Thyroid gland (tissue), 4 donors: ENCODE measurements at regions not wholly inside any gene's neighbourhood (a gene's known extent, or its start where the extent isn't known, plus 50 kb on each side); places are given as distances from the start of the nearest gene placed in this dataset.

Experiments
- DNase-seq, 2 donors: peaks; one replicate each; pipeline ENCODE4 v3.0.0-alpha.2; 2019
- H3K27ac ChIP-seq, 3 donors: fragments of 200-600 bp; sonication (generic); 1 replicate in 2 of 3; 2 replicates in 1 of 3; pipeline ENCODE4 v1.5.1; 2016 to 2019; ENCODE audit warnings: mild to moderate bottlenecking in 1 of 3, moderate library complexity in 1 of 3
- H3K27me3 ChIP-seq: fragments of 200-600 bp; sonication (generic); one replicate; pipeline ENCODE4 v1.5.1; 2019
- H3K36me3 ChIP-seq, 2 donors: fragments of 200-600 bp; sonication (generic); one replicate each; pipeline ENCODE4 v1.5.1; 2016 to 2019
- H3K4me1 ChIP-seq, 2 donors: fragments of 200-600 bp; sonication (generic); one replicate each; pipeline ENCODE4 v1.5.1; 2017 to 2019
- H3K4me3 ChIP-seq, 3 donors: fragments of 200-600 bp; sonication (generic); replicated peaks in 1 of 3; 1 replicate in 2 of 3; 2 replicates in 1 of 3; pipeline ENCODE4 v1.5.1; 2016; ENCODE audit warnings: mild to moderate bottlenecking in 1 of 3
- H3K9me3 ChIP-seq: fragments of 200-600 bp; sonication (generic); one replicate; pipeline ENCODE4 v1.5.1; 2017
- CTCF ChIP-seq, 6 experiments: fragments of 200-600 bp in 3 of 6; fragments of 450-650 bp in 3 of 6; sonication (generic) in 3 of 6; IDR thresholded peaks; one replicate each; pipeline ENCODE4 v1.5.1; 2016 to 2019; ENCODE audit warnings: antibody characterized with exemption in 6 of 6, mild to moderate bottlenecking in 2 of 6, inconsistent platforms in 1 of 6, moderate library complexity in 1 of 6
- POLR2A ChIP-seq, 2 donors: fragments of 450-650 bp; IDR thresholded peaks; one replicate each; pipeline ENCODE4 v1.6.1; 2017; ENCODE audit warnings: antibody characterized with exemption in 2 of 2, mild to moderate bottlenecking in 2 of 2, moderate library complexity in 1 of 2
- WGBS, 2 donors: methylation state at CpG; one replicate each; pipeline ENCODE4 v1.1.5; 2017; 5-methylcytosine and 5-hydroxymethylcytosine counted together
- intact Hi-C: fragments of 100-400 bp; cut with DNase I; formaldehyde crosslinking; loops from one replicate; pipeline ENCODE4 v1.15.1; 2023

GRCh38 chrX:96575011-96575410, 109.6 kb upstream of the DIAPH2 start:
- H3K4me3 ChIP-seq = no peak overlapping the region
- 96 to 100% methylated on average over 1 of the region's 1 CpG for WGBS, 2 donors
- H3K27me3 ChIP-seq = no peaks in the 10 kb centered on the region
- no peaks in the 10 kb centered on the region for H3K9me3 ChIP-seq
- intact Hi-C loops = no loop called here
- no peak for DNase-seq
- no peak overlapping the region for H3K27ac ChIP-seq
- no peaks in the 10 kb centered on the region for H3K36me3 ChIP-seq
- TF ChIP-seq CTCF (IDR thresholded peaks at IDR 0.05) (no peak), POLR2A (IDR thresholded peaks at IDR 0.05) (no peak)
- H3K4me1 ChIP-seq = no peaks in the 10 kb centered on the region

GRCh38 chrX:96576368-96576767, 108.3 kb upstream of the DIAPH2 start:
- no peaks in the 10 kb centered on the region for H3K36me3 ChIP-seq
- TF ChIP-seq POLR2A (IDR thresholded peaks at IDR 0.05) (no peak), CTCF (IDR thresholded peaks at IDR 0.05) (no peak)
- H3K27ac ChIP-seq = no peak overlapping the region
- DNase-seq = no peak
- no peaks in the 10 kb centered on the region for H3K9me3 ChIP-seq
- intact Hi-C loops = no loop called here
- H3K4me3 ChIP-seq = no peak overlapping the region
- no peaks in the 10 kb centered on the region for H3K4me1 ChIP-seq
- WGBS, 2 donors = 74 to 75% methylated on average over 2 of the region's 2 CpGs
- H3K27me3 ChIP-seq = no peaks in the 10 kb centered on the region

- DNase-seq = no peak
- TF ChIP-seq CTCF (IDR thresholded peaks at IDR 0.05) (no peak), POLR2A (IDR thresholded peaks at IDR 0.05) (no peak)
- H3K36me3 ChIP-seq = no peaks in the 10 kb centered on the region
- intact Hi-C loops = no loop called here
- H3K4me1 ChIP-seq = no peaks in the 10 kb centered on the region
- no peak overlapping the region for H3K27ac ChIP-seq
- no peaks in the 10 kb centered on the region for H3K27me3 ChIP-seq
- no peaks in the 10 kb centered on the region for H3K9me3 ChIP-seq
- no peak overlapping the region for H3K4me3 ChIP-seq
These were observed 105.9 kb upstream of the DIAPH2 start for GRCh38 chrX:96578781-96579180.

DNA sequence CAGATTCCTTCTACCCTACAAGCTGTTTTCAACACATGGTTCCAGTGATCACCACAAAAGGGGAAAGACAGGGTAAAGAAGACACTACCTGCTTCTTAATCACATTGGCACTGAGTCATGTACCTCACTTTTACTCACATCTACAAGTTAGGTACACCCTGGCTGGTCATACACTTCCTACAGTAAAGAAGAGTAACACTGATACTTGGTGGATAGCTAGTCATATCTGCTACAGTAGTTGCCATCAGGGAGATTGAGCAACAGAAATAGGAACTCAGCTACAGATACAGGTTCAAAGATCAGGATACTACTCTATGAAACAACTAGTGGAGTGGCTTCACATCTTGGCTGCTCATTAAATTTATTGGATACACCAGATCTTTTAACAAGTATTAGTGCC, 105.4 kb upstream of the DIAPH2 start:
- no peaks in the 10 kb centered on the region for H3K36me3 ChIP-seq
- H3K4me3 ChIP-seq = no peak overlapping the region
- no peak for DNase-seq
- H3K4me1 ChIP-seq = no peaks in the 10 kb centered on the region
- intact Hi-C loops = no loop called here
- no peaks in the 10 kb centered on the region for H3K9me3 ChIP-seq
- H3K27ac ChIP-seq = no peak overlapping the region
- no peaks in the 10 kb centered on the region for H3K27me3 ChIP-seq
- no peak for TF ChIP-seq CTCF (IDR thresholded peaks at IDR 0.05)
- TF ChIP-seq POLR2A (IDR thresholded peaks at IDR 0.05) = no peak

GRCh38 chrX:96590403-96590802, 94.2 kb upstream of the DIAPH2 start:
- Histone ChIP-seq H3K27ac (no peak overlapping the region), H3K36me3 (no peaks in the 10 kb centered on the region), H3K4me3 (no peak overlapping the region), H3K27me3 (no peaks in the 10 kb centered on the region), H3K9me3 (no peaks in the 10 kb centered on the region), H3K4me1 (no peaks in the 10 kb centered on the region)
- WGBS, 2 donors = 89 to 98% methylated on average over 2 of the region's 2 CpGs
- DNase-seq = no peak
- TF ChIP-seq CTCF (IDR thresholded peaks at IDR 0.05) (no peak), POLR2A (IDR thresholded peaks at IDR 0.05) (no peak)
- intact Hi-C loops = no loop called here
